Spleen (tissue), 11 donors: ENCODE measurements at regions not wholly inside any gene's neighbourhood (a gene's known extent, or its start where the extent isn't known, plus 50 kb on each side); places are given as distances from the start of the nearest gene placed in this dataset.

ENCODE experiments used
- DNase-seq: peaks from one replicate; pipeline ENCODE4 v3.0.0-alpha.2; 2020
- H3K27ac ChIP-seq, 8 donors: fragments of 200-600 bp; sonication (generic) in 7 of 8; 1 replicate in 4 of 8; 2 replicates in 4 of 8; pipeline versions ENCODE4 v1.5.0 to v1.8.0; 2016 to 2021; ENCODE audit warnings: inconsistent platforms in 4 of 8, mild to moderate bottlenecking in 4 of 8, moderate library complexity in 1 of 8
- H3K27me3 ChIP-seq, 7 donors: fragments of 200-600 bp; sonication (generic) in 6 of 7; replicated peaks in 1 of 7; 1 replicate in 4 of 7; 2 replicates in 3 of 7; pipeline versions ENCODE4 v1.5.0 to v1.8.0; 2016 to 2021; ENCODE audit warnings: inconsistent platforms in 3 of 7, mild to moderate bottlenecking in 1 of 7
- H3K36me3 ChIP-seq, 6 donors: fragments of 200-600 bp; sonication (generic) in 5 of 6; 1 replicate in 4 of 6; 2 replicates in 2 of 6; pipeline versions ENCODE4 v1.5.0 to v1.8.0; 2016 to 2021; ENCODE audit warnings: inconsistent platforms in 2 of 6
- H3K4me1 ChIP-seq, 6 donors: fragments of 200-600 bp; sonication (generic) in 5 of 6; 1 replicate in 3 of 6; 2 replicates in 3 of 6; pipeline versions ENCODE4 v1.5.0 to v1.8.0; 2016 to 2021; ENCODE audit warnings: inconsistent platforms in 3 of 6
- H3K4me3 ChIP-seq, 8 donors: fragments of 200-600 bp; sonication (generic) in 7 of 8; 1 replicate in 4 of 8; 2 replicates in 4 of 8; pipeline versions ENCODE4 v1.5.0 to v1.8.0; 2016 to 2021; ENCODE audit warnings: inconsistent platforms in 4 of 8, mild to moderate bottlenecking in 4 of 8, moderate library complexity in 2 of 8
- H3K9me3 ChIP-seq, 8 donors: fragments of 200-600 bp; sonication (generic) in 7 of 8; 1 replicate in 4 of 8; 2 replicates in 4 of 8; pipeline versions ENCODE4 v1.5.0 to v1.8.0; 2016 to 2021; ENCODE audit warnings: inconsistent platforms in 4 of 8
- POLR2A ChIP-seq, 3 donors: fragments of 450-650 bp; IDR thresholded peaks; one replicate each; pipeline ENCODE4 v1.5.1; 2017; ENCODE audit warnings: antibody characterized with exemption in 3 of 3, mild to moderate bottlenecking in 1 of 3
- POLR2AphosphoS5 ChIP-seq, 3 donors: sonication (generic); formaldehyde crosslinking; IDR thresholded peaks; one replicate each; pipeline ENCODE4 v1.5.1; 2017; ENCODE audit warnings: antibody characterized with exemption in 3 of 3
- WGBS, 5 donors: extraction: QIAGEN DNeasy Blood & Tissue Kit in 3 of 5; methylation state at CpG; one replicate each; pipeline versions ENCODE4 v1.1.5 to v1.1.7; 2013 to 2018; 5-methylcytosine and 5-hydroxymethylcytosine counted together
- intact Hi-C: fragments of 100-400 bp; cut with DNase I; formaldehyde crosslinking; loops from one replicate; pipeline ENCODE4 v1.15.0; 2023; ENCODE audit warnings: low total_unique reads
- TF ChIP-seq, protein P1 (sequence below), 11 experiments: fragments of 200-600 bp in 7 of 11; fragments of 450-650 bp in 4 of 11; sonication (generic) in 4 of 11; IDR thresholded peaks in 8 of 11; conservative IDR thresholded peaks in 3 of 11; 1 replicate in 7 of 11; 2 replicates in 4 of 11; pipeline versions ENCODE4 v1.4.0 to v1.8.0; 2016 to 2021; ENCODE audit warnings: antibody characterized with exemption in 11 of 11, inconsistent platforms in 4 of 11, mild to moderate bottlenecking in 1 of 11
- donor health status: healthy with polysubstance abuse.
- donor health status: DM: no; HTN: no; CAD: no; lungs with moderate emphysema.
- donor health status: DM: no; HTN: no; CAD: no.
- donor health status: Bipolar disorder and iron deficiency.
- donor health status: healthy.
- donor health status: DM: no; HTN: no; CAD: no.
- donor health status: DM: yes; HTN: yes; CAD: no.

DNA sequence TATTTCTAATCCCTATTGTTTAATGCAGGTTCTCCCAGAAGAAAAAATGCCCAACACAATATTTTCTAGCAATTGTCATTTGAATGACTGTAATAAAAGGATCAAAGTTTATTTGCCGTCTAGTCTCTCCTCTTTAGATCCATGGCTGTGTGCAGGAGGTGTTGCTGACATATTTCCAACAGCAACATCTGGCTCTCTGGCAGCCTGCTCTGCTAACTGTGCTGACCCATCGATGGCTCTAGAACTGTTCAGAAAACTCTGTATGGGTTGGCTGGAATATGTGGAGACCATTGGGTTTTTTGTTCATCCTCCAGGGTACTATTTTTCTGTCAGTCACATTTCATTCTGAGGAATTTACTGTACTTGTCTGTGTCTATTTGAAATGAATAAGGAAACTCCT, 202.0 kb upstream of the SLC27A6 start:
- 60 to 83% (median 77%) methylated on average over 2 of the region's 2 CpGs for WGBS, 5 donors
- intact Hi-C loops = no loop called here
- H3K27ac ChIP-seq = no peak overlapping the region

DNA sequence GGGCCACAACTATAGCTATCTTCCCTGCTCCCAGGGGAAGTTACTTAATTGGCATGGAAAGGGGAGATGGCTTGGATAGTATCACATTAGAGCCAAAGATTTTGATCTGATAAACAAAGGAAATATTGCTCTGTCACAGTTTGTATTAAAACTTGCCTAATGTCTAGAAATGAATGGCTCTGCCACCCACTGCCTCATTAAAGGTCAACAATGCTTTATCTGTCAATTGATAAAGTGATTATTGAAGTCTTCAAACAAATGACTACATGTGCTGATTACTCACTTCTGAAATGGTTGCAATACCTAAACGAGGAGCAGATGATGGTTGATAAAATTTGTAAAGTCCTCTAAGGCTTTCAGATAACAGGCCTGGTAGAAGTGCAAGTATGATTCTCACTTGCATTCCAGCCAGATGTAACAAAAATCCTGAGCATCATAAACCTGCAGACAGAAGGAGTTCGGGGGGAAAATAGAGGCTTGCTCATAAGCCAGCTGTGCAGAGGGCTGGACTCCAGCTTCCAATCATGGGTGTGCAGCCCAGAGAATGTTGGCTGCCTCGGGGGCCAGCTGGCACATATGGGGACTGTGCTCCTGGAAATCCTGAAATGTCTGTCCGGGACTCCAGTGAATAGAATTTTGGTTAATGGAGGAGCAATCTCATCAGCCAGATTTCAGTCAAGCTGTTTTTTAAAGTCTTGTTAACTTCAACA, 200.5 kb upstream of the SLC27A6 start:
- TF ChIP-seq POLR2AphosphoS5 (IDR thresholded peaks at IDR 0.05) = no peak
- intact Hi-C loops = no loop called here
- H3K9me3 ChIP-seq = peaks cover 0 to 7% (median 0%) of the 10 kb centered on the region in 8 donors
- no peak overlapping the region for H3K4me3 ChIP-seq
- 61 to 79% (median 68%) methylated on average over 4 of the region's 4 CpGs for WGBS, 5 donors
- no peak overlapping the region for H3K27ac ChIP-seq
- H3K4me1 ChIP-seq = no peaks in the 10 kb centered on the region
- DNase-seq = no peak
- H3K27me3 ChIP-seq = no peaks in the 10 kb centered on the region
- no peaks in the 10 kb centered on the region for H3K36me3 ChIP-seq

More for the DNA sequence above, 202.0 kb upstream of the SLC27A6 start:
- Histone ChIP-seq H3K4me3 (no peak overlapping the region), H3K27me3 (no peaks in the 10 kb centered on the region), H3K36me3 (no peaks in the 10 kb centered on the region), H3K9me3 (peaks cover 0 to 7% (median 0%) of the 10 kb centered on the region in 8 donors), H3K4me1 (no peaks in the 10 kb centered on the region)
- no peak for DNase-seq
- TF ChIP-seq POLR2A (IDR thresholded peaks at IDR 0.05) = no peak
- TF ChIP-seq, protein P1, sequence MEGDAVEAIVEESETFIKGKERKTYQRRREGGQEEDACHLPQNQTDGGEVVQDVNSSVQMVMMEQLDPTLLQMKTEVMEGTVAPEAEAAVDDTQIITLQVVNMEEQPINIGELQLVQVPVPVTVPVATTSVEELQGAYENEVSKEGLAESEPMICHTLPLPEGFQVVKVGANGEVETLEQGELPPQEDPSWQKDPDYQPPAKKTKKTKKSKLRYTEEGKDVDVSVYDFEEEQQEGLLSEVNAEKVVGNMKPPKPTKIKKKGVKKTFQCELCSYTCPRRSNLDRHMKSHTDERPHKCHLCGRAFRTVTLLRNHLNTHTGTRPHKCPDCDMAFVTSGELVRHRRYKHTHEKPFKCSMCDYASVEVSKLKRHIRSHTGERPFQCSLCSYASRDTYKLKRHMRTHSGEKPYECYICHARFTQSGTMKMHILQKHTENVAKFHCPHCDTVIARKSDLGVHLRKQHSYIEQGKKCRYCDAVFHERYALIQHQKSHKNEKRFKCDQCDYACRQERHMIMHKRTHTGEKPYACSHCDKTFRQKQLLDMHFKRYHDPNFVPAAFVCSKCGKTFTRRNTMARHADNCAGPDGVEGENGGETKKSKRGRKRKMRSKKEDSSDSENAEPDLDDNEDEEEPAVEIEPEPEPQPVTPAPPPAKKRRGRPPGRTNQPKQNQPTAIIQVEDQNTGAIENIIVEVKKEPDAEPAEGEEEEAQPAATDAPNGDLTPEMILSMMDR (IDR thresholded peaks at IDR 0.05 in 8 of 11, conservative IDR thresholded peaks at IDR 0.05 in 3 of 11) = no peak
- TF ChIP-seq POLR2AphosphoS5 (IDR thresholded peaks at IDR 0.05) = no peak

DNA sequence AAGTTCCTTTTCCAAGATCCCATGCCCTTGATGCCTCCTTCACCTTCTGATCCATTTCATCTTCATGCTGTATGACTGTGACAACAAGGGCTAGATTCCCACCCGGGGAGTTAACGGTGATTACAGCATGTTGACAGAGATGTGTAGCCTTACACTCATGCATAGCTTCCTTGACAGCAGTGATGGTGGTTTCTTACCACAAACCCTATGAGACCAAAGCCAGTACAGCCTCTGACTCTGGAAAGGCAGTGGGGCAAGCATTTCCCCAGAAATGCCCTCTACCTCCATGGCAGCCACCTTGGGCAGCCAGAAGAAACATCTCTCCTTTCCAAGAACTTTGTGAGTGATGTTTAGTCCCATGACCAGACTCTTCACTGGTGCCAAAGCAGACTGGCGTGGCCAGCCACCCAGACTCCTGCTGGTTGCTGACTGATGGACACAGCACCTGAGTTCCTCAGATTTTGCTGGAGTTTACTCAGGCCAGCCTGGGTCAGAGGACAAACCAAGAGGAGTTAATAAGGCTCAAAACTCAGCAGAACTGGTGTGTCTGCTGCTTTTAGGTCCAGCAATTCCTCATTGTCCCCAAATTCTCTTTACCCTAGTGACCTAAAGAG, 199.7 kb upstream of the SLC27A6 start:
- WGBS, 5 donors = 82 to 89% (median 85%) methylated on average over 3 of the region's 3 CpGs
- no peaks in the 10 kb centered on the region for H3K36me3 ChIP-seq
- intact Hi-C loops = no loop called here

DNA sequence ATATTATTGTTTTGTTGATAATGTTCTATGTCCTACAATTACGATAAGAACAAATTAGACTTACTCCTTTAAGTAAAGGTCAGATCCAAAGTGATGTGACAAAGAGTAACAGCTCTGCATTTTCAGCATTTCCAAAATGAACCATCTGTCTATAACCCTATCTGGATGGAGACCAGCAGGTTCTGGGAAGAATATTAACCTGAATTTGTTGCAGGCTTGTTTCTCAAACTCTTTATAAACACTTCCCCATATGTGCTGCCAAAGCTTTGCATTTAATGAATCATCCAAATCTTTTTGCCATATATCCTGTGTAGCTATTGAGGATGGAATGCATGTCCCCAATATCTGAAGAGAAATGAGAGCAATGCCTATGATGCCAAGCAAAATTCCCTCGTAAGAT, 198.9 kb upstream of the SLC27A6 start:
- Histone ChIP-seq H3K27me3 (no peaks in the 10 kb centered on the region), H3K4me1 (no peaks in the 10 kb centered on the region), H3K27ac (no peak overlapping the region), H3K9me3 (no peaks in the 10 kb centered on the region), H3K4me3 (no peak overlapping the region), H3K36me3 (no peaks in the 10 kb centered on the region)
- intact Hi-C loops = no loop called here
- no peak for DNase-seq
- TF ChIP-seq, protein P1 (IDR thresholded peaks at IDR 0.05 in 8 of 11, conservative IDR thresholded peaks at IDR 0.05 in 3 of 11) = no peak
- TF ChIP-seq POLR2A (IDR thresholded peaks at IDR 0.05) (no peak), POLR2AphosphoS5 (IDR thresholded peaks at IDR 0.05) (no peak)
- 77 to 89% (median 86%) methylated on average over 2 of the region's 2 CpGs for WGBS, 5 donors

More for the DNA sequence above, 199.7 kb upstream of the SLC27A6 start:
- H3K4me3 ChIP-seq = no peak overlapping the region
- peaks cover 0 to under 1% (median 0%) of the 10 kb centered on the region in 8 donors for H3K9me3 ChIP-seq
- DNase-seq = no peak
- no peak for TF ChIP-seq POLR2AphosphoS5 (IDR thresholded peaks at IDR 0.05)
- TF ChIP-seq, protein P1 (IDR thresholded peaks at IDR 0.05 in 8 of 11, conservative IDR thresholded peaks at IDR 0.05 in 3 of 11) = no peak
- no peak for TF ChIP-seq POLR2A (IDR thresholded peaks at IDR 0.05)
- H3K27ac ChIP-seq = no peak overlapping the region
- no peaks in the 10 kb centered on the region for H3K27me3 ChIP-seq
- no peaks in the 10 kb centered on the region for H3K4me1 ChIP-seq
